Activated CD4-positive, alpha-beta T cell treated with anti-CD3 and anti-CD28 coated beads, Interleukin-10, Interleukin-2, amounts not matched to agents 100 ng/mL and 50 ng/mL, durations not matched to agents 16 hours and 8 hours (primary cell): ENCODE measurements at regions not wholly inside any gene's neighbourhood (a gene's known extent, or its start where the extent isn't known, plus 50 kb on each side); places are given as distances from the start of the nearest gene placed in this dataset.

Source experiments
- DNase-seq: peaks from one replicate; pipeline ENCODE4 v3.0.0-alpha.2; 2020

DNA sequence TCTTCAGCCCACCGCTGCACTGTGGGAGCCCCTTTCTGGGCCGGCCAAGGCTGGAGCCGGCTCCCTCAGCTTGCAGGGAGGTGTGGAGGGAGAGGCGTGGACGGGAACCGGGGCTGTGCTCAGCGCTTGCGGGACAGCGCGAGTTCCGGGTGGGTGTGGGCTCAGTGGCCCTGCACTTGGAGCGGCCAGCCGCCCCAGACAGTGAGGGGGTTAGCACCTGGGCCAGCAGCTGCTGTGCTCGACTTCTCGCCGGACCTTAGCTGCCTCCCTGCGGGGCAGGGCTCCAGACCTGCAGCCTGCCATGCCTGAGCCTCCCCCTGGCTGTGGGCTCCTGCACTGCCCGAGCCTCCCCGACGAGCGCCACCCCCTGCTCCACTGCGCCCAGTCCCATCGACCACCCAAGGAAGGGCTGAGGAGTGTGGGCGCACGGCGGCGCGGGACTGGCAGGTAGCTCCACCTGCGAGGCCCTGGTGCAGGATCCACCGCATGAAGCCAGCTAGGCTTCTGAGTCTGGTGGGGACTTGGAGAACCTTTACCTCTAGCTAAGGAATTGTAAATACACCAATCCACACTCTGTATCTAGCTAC lies 92.9 kb upstream of the MAST4 start:
- no peak for DNase-seq

DNA sequence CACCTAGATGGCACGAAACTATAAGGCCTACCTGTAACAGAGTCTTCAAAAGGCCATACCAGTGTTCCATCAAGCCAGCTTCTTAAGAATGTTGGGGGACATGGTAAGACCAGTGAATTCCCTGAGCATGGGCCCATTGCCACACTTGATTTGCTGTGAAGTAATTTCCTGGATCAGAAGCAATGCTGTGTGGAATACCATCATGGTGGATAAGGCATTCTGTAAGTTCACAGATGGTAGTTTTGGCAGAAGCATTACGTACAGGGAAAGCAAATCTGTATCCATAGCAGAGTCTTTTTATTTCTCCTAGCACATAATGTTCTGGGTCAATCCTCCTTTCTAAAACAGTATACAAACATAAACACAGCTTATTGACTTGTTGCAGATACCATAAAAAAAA lies 89.1 kb upstream of the MAST4 start:
- DNase-seq = no peak

DNA sequence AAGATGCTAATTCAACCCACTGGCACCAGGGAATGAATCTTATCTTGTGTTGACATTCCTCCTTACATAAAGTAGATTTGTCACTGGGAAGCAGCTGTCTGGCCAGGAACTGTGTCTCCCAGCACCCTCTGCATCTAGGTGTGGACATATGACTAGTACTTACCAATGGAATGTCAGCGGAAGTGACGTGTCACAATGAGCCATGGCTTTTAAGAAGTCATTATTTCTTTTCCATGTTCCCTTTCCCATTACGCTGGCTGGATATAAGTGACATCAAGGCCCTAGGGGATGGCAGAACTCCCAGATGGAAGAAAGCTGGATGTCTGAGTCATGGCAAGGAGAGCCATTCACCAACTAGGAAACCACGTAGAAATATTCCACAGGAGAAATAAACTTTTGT lies 84.7 kb upstream of the MAST4 start:
- DNase-seq = no peak

DNA sequence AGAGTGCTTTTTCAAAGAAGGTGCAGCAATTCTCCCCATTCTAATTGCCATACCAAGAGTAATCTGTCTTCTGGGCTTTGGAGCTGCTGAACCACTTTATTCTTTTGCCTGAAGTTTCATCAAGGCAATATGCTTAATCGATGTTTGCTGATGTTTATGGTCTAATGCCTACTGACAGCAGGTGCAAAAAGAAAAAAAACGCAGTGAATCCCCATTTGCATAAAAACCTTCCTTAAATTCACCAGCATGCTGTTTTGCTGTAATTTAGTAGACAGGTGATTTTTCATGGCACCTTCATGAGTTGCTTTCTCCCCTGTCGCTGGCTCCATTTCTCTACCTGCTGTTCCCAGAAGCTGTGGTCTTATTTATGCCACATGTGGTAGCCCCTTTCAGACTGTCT lies 83.1 kb upstream of the MAST4 start:
- DNase-seq = no peak

DNA sequence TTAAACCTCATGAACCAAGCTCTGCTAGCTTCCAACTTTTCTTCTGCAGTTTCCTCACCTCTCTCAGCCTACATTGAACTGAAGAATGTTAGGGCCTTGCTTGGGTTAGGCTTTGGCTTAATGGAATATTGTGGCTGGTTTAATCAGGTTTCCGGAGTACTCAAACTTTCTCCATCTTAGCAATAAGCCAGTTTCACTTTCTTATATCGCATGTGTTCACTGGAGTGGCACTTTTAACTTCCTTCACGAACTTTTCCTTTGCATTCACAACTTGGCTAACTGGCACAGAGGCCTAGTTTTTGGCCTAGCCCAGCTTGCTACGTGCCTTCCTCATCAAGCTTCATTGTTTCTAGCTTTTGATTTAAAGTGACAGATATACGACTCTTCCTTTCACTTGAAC lies 81.0 kb upstream of the MAST4 start:
- DNase-seq = no peak

DNA sequence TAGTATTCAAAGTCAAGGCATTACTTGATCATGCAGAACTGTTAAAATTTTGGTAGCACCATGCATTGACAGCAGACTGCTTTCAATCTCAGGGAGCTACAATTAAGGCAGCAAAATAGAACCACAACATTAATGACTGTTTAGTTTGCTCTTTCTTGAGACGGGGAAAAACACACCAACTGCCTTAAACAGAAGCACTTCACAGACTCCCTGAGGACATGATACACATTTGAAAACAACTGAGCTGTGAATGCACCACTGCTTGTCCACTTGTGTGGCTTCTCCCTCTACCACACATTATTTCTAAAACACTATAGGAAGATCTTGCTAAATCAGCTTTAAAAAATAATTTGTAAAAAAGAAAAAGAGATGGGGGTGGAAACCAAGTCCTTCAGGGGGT lies 79.6 kb upstream of the MAST4 start:
- DNase-seq = no peak

DNA sequence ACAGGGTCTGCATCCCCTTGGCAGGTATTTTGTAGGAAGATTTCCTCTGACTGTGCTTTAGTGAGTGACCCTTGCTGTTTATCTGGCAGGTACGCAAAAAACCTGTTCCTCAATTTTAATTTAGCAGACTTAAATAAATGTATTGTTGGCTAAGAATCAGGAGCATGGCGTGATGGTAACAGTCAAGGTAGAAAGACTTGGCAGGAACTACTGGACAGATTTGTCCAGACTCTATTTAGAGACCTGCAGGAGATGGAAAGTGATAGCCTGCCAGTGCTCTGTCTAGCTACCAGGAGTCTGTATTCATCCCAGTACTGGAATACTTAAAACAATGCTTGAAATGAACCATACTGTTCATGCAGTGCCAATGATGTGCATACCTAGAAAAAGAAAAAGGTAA lies 78.8 kb upstream of the MAST4 start:
- no peak for DNase-seq

DNA sequence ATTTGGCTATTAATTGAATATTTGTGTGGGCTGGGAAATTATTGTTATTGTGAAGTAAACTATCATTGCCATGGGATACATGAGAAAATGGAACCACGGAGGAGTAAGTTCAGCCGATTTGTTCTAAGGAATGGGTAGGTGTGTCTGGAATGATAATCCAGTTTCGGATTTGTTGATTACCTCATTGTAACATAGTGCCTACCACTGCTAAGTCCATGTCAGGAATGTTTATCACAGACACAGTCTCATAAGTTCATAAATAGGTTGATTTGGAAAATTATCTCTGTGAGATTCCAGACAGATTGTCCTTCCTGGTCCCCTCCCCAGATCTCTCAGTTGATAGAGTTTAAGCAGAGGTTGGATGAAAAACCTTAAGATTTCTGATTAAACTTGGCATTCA lies 78.1 kb upstream of the MAST4 start:
- DNase-seq = no peak

- DNase-seq = no peak
Observed at GRCh38 chr5:66518753-66519152, 77.4 kb upstream of the MAST4 start.

- DNase-seq = no peak
Observed at GRCh38 chr5:66519626-66520025, 76.6 kb upstream of the MAST4 start.

DNA sequence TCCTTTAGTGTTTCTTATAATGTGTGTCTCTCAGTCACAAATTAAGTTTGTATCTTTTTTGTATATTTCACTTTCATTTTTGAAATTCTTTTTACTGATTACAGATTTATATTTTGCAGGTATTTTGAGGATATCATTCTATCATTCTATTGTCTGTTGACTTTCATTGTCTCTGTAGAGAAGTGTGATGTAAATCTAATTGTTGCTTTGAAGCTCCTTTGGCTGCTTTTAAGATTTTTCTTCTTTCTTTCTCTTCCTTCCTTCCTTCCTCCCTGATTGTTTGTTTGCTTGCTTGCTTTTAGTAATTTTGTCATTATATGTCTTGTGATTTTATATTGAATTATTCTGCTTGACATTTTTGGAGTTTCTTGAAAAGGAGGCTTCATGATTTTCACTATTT lies 75.3 kb upstream of the MAST4 start:
- no peak for DNase-seq

DNA sequence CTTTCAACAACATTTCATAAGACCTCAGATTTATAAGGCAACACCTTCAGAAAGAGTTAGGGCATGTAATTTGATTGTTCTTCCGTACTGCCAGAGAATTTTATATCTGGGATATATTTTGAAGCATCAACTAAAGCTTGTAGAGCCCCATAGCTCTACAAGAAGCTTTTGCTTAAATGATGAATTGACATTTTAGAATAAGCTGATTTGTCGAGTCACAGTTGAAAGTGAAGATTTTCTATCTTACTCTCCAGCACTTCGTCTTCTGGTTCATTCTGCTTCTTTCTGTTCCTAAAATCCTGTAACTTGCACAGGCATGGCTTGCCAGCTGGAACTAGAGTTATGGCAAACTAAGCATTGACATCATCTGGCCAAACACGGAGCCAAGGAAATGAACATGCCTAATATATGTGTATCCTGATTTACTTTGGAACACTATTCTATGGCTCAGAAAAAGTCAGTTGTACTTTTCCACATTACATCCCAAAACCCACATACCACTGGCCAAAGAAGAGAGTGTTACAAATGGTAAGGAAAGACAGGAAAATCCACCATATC lies 68.6 kb upstream of the MAST4 start:
- no peak for DNase-seq

DNA sequence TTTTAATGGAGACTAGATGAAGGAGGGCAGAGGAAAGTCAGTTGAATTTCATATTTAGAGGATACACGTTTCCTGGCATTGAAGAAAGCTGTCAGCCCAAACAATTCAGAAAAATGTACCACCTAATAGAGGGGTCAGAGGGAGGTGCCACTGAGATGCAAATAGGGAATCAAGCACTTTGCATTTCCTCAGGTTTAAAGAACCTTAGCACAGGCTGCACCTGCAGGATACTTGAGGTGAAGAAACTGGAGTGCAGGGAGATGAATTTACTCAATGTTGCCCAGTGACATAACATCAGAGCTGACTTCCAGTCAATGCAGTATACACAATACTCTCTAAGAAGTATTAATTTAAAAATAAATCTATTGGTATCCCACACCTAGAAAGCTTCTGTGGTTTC lies 67.0 kb upstream of the MAST4 start:
- DNase-seq = no peak

DNA sequence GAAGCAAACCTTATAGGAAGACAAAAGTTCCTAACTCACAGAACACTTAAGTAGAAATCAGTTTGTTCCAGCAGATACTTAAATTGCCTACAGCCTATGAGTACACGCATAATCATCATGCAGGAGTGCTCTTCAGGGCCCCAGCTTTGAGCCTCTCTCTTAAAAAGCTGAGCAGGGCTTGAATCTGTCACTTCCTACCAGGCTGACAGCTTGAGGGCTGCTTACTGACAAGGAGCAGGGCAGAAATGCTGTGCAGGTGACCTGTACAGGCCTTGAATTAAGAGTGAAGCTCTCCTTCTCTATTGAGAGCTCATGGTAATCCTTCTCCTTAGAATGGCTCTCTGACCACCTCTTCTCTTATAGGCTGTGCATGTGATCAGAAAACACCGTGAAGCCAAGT lies 66.5 kb upstream of the MAST4 start:
- DNase-seq = no peak

DNA sequence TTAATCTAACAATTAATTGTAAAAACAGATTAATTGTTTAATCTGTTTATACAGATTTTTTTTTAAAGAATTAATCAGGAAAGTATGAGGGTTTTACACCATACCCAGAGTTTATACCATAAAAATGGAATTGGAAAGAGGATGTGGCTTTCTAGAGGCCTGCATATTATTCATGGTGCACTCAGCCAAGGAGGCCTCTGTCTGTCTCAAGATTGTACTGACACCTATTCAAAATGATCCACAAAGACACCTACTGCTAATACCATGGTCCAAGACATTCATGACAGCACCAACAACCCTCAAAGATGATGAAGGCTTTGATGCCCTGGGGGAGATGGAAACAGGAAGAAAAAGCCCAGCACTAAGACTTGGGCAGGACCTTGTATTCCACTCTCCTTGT lies 58.1 kb upstream of the MAST4 start:
- no peak for DNase-seq

- no peak for DNase-seq
Observed at GRCh38 chr5:66538531-66538930, 57.7 kb upstream of the MAST4 start.

DNA sequence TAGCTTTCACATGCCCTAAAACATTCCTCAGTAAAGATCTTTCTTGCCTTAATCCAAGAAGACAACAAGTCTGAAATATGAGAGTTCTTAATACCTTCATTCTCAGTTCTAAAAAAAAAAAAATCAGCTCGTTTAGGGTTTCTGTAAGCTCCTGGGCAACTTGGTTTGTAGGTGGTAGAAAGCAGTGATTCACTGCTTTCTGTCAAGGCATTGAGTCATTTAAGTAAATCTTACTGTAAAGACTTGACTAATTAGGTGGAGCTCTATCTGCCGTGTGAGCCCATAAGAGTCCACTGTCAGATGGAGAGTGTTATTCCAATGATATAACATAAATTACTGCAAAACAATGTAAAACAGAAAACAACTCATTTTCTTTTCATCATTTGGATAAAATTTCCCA lies 56.1 kb upstream of the MAST4 start:
- DNase-seq = peak; percentile 72

DNA sequence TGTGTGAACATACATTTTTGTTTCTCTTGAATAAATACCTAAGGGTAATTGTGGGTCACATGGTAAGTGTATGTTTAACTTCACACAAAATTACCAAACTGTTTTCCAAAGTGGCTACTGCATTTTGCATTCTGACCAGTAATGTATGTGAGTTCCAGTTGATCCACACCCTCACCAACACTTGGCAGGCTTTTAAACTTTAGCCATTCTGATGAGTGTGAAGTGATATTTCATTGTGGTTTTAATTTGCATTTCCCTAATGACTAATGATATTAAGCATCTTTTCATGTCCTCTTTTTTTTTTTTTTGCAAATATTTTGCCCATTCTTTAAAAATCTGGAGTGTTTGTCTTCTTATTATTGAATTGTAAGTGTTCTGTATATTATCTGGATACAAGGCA lies 53.5 kb upstream of the MAST4 start:
- DNase-seq = no peak
